Endothelial cell of umbilical vein (primary cell): ENCODE measurements at regions not wholly inside any gene's neighbourhood (a gene's known extent, or its start where the extent isn't known, plus 50 kb on each side); places are given as distances from the start of the nearest gene placed in this dataset.

Experiments
- BruUV-seq: library from RNA; stranded (reverse); fragments of 400-500 nt; replicated peaks from 2 replicates; lab custom pipeline; 2021; lab: Mats Ljungman, UMichigan
- CTCF ChIA-PET: fragments of 300-600, 350-600 bp; sonication (Branson Sonifier 250); formaldehyde crosslinking; loops from one replicate; lab custom pipeline; 2021; ENCODE audit warnings: antibody characterized with exemption, inconsistent platforms; lab: Charles Lee
- POLR2A ChIA-PET: fragments of 300-600, 350-600 bp; sonication (Branson Sonifier 250); formaldehyde crosslinking; loops from one replicate; lab custom pipeline; 2021; ENCODE audit warnings: antibody characterized with exemption, inconsistent platforms; lab: Charles Lee
- DNase-seq: peaks from one replicate; pipeline ENCODE4 v3.0.0-alpha.2; 2011; ENCODE audit warnings: low read depth, low spot score
- FAIRE-seq: peaks from 2 replicates; lab custom pipeline; 2011; peaks lifted over from hg19 to GRCh38; lab: Jason Lieb, UNC
- H2AFZ ChIP-seq: 2 replicates; pipeline ENCODE4 v1.6.0; 2012; ENCODE audit warnings: low read depth, low read length, control low read depth, inconsistent platforms
- H3K27ac ChIP-seq: 2 replicates; pipeline ENCODE4 v1.5.1; 2011; ENCODE audit warnings: low read depth, mild to moderate bottlenecking, control low read depth, low read length, moderate library complexity; ENCODE audit not compliant: insufficient read depth
- H3K27me3 ChIP-seq, 2 experiments: 2 replicates each; pipeline versions ENCODE4 v1.6.0 to v1.6.1; 2011; ENCODE audit warnings: low read length in 2 of 2, mixed read lengths in 1 of 2; ENCODE audit not compliant: control insufficient read depth in 2 of 2, insufficient read depth in 2 of 2
- H3K36me3 ChIP-seq, 2 experiments: 2 replicates in 1 of 2; 3 replicates in 1 of 2; pipeline ENCODE4 v1.5.1; 2011; ENCODE audit warnings: low read length in 2 of 2, mild to moderate bottlenecking in 1 of 2, moderate library complexity in 1 of 2; ENCODE audit not compliant: control insufficient read depth in 2 of 2, insufficient read depth in 2 of 2; ENCODE audit errors: extremely low read depth in 1 of 2
- H3K4me1 ChIP-seq: 3 replicates; pipeline ENCODE4 v1.5.1; 2011; ENCODE audit warnings: mild to moderate bottlenecking, low read length; ENCODE audit not compliant: control insufficient read depth, insufficient read depth; ENCODE audit errors: extremely low read depth
- H3K4me2 ChIP-seq: 2 replicates; pipeline ENCODE4 v1.6.1; 2011; ENCODE audit warnings: low read length, control low read depth, mixed read lengths; ENCODE audit not compliant: insufficient read depth
- H3K4me3 ChIP-seq, 3 experiments: fragments of 200-600 bp in 1 of 3; sonication (generic), shearing (Covaris generic) in 1 of 3; replicated peaks in 1 of 3; 2 replicates each; pipeline ENCODE4 v1.5.1; 2011 to 2016; ENCODE audit warnings: control low read depth in 3 of 3, low read length in 3 of 3, mild to moderate bottlenecking in 2 of 3, inconsistent platforms in 1 of 3, low read depth in 1 of 3, moderate library complexity in 1 of 3; ENCODE audit not compliant: insufficient read depth in 1 of 3
- H3K79me2 ChIP-seq: 2 replicates; pipeline ENCODE4 v1.6.0; 2012; ENCODE audit warnings: low read length, inconsistent platforms; ENCODE audit not compliant: control insufficient read depth, insufficient read depth
- H3K9ac ChIP-seq: replicated peaks from 2 replicates; pipeline ENCODE3; 2011; ENCODE audit warnings: low read length, control low read depth; ENCODE audit not compliant: insufficient read depth; ENCODE audit errors: extremely low read depth
- H3K9me1 ChIP-seq: replicated peaks from 3 replicates; pipeline ENCODE4 v1.6.0; 2011; ENCODE audit warnings: mild to moderate bottlenecking, low read length; ENCODE audit not compliant: control insufficient read depth, insufficient read depth; ENCODE audit errors: extremely low read depth
- H3K9me3 ChIP-seq: replicated peaks from 2 replicates; pipeline ENCODE4 v1.5.1; 2012; ENCODE audit warnings: low read length, inconsistent platforms; ENCODE audit not compliant: control insufficient read depth, insufficient read depth
- H4K20me1 ChIP-seq: replicated peaks from 2 replicates; pipeline ENCODE3; 2011; ENCODE audit warnings: mild to moderate bottlenecking, low read length; ENCODE audit not compliant: control insufficient read depth, insufficient read depth; ENCODE audit errors: extremely low read depth
- CTCF ChIP-seq, 2 donors: IDR thresholded peaks; 1 replicate in 1 of 2; 2 replicates in 1 of 2; pipeline ENCODE4 v1.5.1; 2011; ENCODE audit warnings: low read length in 2 of 2, mild to moderate bottlenecking in 2 of 2, moderate library complexity in 2 of 2, control low read depth in 1 of 2, inconsistent platforms in 1 of 2, low read depth in 1 of 2; ENCODE audit not compliant: insufficient read depth in 1 of 2; ENCODE audit errors: extremely low read depth in 1 of 2
- FOS ChIP-seq: IDR thresholded peaks from 2 replicates; pipeline ENCODE4 v1.6.1; 2011; ENCODE audit warnings: mild to moderate bottlenecking, low read length, moderate library complexity, borderline replicate concordance; ENCODE audit not compliant: insufficient read depth
- GATA2 ChIP-seq: IDR thresholded peaks from 2 replicates; pipeline ENCODE4 v1.7.0; 2011; ENCODE audit warnings: low read depth, mild to moderate bottlenecking, moderate library complexity, mixed read lengths, low read length; ENCODE audit not compliant: insufficient read length, insufficient read depth
- MAX ChIP-seq: IDR thresholded peaks from 2 replicates; pipeline ENCODE4 v1.6.1; 2011; ENCODE audit not compliant: insufficient read depth, insufficient read length
- MYC ChIP-seq: IDR thresholded peaks from one replicate; pipeline ENCODE4 v1.6.1; 2011; ENCODE audit warnings: mild to moderate bottlenecking, low read depth, low read length
- POLR2A ChIP-seq: IDR thresholded peaks from 2 replicates; pipeline ENCODE4 v1.6.1; 2012; ENCODE audit warnings: low read depth, mild to moderate bottlenecking, control low read depth, low read length
- POLR2AphosphoS5 ChIP-seq: IDR thresholded peaks from 2 replicates; pipeline ENCODE4 v1.6.1; 2012; ENCODE audit warnings: low read depth, mild to moderate bottlenecking, control low read depth, low read length, moderate library complexity; ENCODE audit not compliant: insufficient read depth
- dilution Hi-C: fragments of 300-500 bp; cut with MboI; formaldehyde crosslinking; loops from one replicate; pipeline ENCODE4 v1.15.0; 2019; ENCODE audit warnings: low sequenced_read_pairs; ENCODE audit not compliant: extremely low pct_ligation_motif_present
- intact Hi-C: fragments of 100-400 bp; cut with micrococcal nuclease; formaldehyde crosslinking; loops from one replicate; pipeline ENCODE4 v1.10.0; 2022

GRCh38 chr17:69723741-69724140 lies 309.2 kb downstream of the MAP2K6 start:
- no peak overlapping the region for H2AFZ ChIP-seq
- no peak overlapping the region for H3K4me2 ChIP-seq
- no peaks in the 10 kb centered on the region for H3K79me2 ChIP-seq
- no peak overlapping the region for H3K4me3 ChIP-seq
- no TSS peak for BruUV-seq
- no peak overlapping the region for H3K27ac ChIP-seq
- peak; percentile 25 for DNase-seq
- H3K27me3 ChIP-seq: no peaks in the 10 kb centered on the region
- POLR2A ChIA-PET: interaction anchor here (0.6 kb wide), 1 partner anchor 115 kb away, joined by 3 read pairs; no protein-coding TSS in a partner anchor
- no peaks in the 10 kb centered on the region for H3K9me1 ChIP-seq
- no peaks in the 10 kb centered on the region for H3K9me3 ChIP-seq
- no peaks in the 10 kb centered on the region for H3K4me1 ChIP-seq
- intact Hi-C loops (loop anchor here (5.0 kb wide), 2 partner anchors 419 to 444 kb away; partner anchors contain the start of gene KCNJ2), dilution Hi-C loops (no loop called here)
- no peak for FAIRE-seq
- no peaks in the 10 kb centered on the region for H3K36me3 ChIP-seq
- TF ChIP-seq POLR2AphosphoS5 (no peak), CTCF (IDR thresholded peaks at IDR 0.05; ENCODE audit: extremely low read depth in 1 of 2, insufficient read depth in 1 of 2, low read depth in 1 of 2, low read length in 2 of 2) (peak; percentile 11 to 18), MYC (no peak), MAX (no peak)
- H4K20me1 ChIP-seq: no peaks in the 10 kb centered on the region
- no peak overlapping the region for H3K9ac ChIP-seq
- CTCF ChIA-PET: interaction anchor here (1.0 to 1.9 kb wide), 11 partner anchors 9 to 444 kb away, joined by 3 to 20 read pairs (median 4); no protein-coding TSS in a partner anchor

- Histone ChIP-seq H3K27ac (no peak overlapping the region), H3K4me2 (no peak overlapping the region), H3K79me2 (no peaks in the 10 kb centered on the region), H3K4me3 (no peak overlapping the region), H3K9me3 (no peaks in the 10 kb centered on the region), H3K4me1 (no peaks in the 10 kb centered on the region), H3K27me3 (no peaks in the 10 kb centered on the region), H4K20me1 (no peaks in the 10 kb centered on the region), H3K36me3 (no peaks in the 10 kb centered on the region), H2AFZ (no peak overlapping the region), H3K9me1 (no peaks in the 10 kb centered on the region), H3K9ac (no peak overlapping the region)
- FAIRE-seq (no peak), DNase-seq (no peak)
- CTCF ChIA-PET: interaction anchor here (1.0 to 1.9 kb wide), 10 partner anchors 10 to 444 kb away, joined by 3 to 20 read pairs (median 5); no protein-coding TSS in a partner anchor
- POLR2A ChIA-PET: no interaction called here
- dilution Hi-C loops: no loop called here
- intact Hi-C loops: loop anchor here (5.0 kb wide), 2 partner anchors 418 to 443 kb away; partner anchors contain the start of gene KCNJ2
- BruUV-seq: no TSS peak
- TF ChIP-seq MAX: no peak
- TF ChIP-seq POLR2A: no peak
- no peak for TF ChIP-seq FOS
- no peak for TF ChIP-seq POLR2AphosphoS5
- no peak for TF ChIP-seq GATA2
These were observed 309.7 kb downstream of the MAP2K6 start for GRCh38 chr17:69724238-69724637.
